Hepatocyte (in vitro differentiated cells): ENCODE measurements at regions not wholly inside any gene's neighbourhood (a gene's known extent, or its start where the extent isn't known, plus 50 kb on each side); places are given as distances from the start of the nearest gene placed in this dataset.

ENCODE experiments used
- CTCF ChIP-seq: fragments of 200-600 bp; sonication (generic); IDR thresholded peaks from 2 replicates; pipeline ENCODE4 v1.5.1; 2016; ENCODE audit warnings: antibody characterized with exemption, mild to moderate bottlenecking; ENCODE audit not compliant: poor library complexity
- EZH2 ChIP-seq: fragments of 200-600 bp; sonication (generic); IDR thresholded peaks from 2 replicates; pipeline ENCODE4 v1.6.1; 2016; ENCODE audit warnings: antibody characterized with exemption, mild to moderate bottlenecking, borderline replicate concordance
- EZH2phosphoT487 ChIP-seq: fragments of 200-600 bp; sonication (generic); IDR thresholded peaks from one replicate; pipeline ENCODE4 v1.6.1; 2018; ENCODE audit warnings: antibody characterized with exemption, mild to moderate bottlenecking, low read depth, moderate library complexity; ENCODE audit not compliant: unreplicated experiment, severe bottlenecking

- TF ChIP-seq CTCF (no peak), EZH2 (no peak), EZH2phosphoT487 (no peak)
Measured at GRCh38 chr1:73813236-73813635, 384.7 kb downstream of the LRRIQ3 start.
